IPS DF 6.9 (cell line): ENCODE measurements at regions not wholly inside any gene's neighbourhood (a gene's known extent, or its start where the extent isn't known, plus 50 kb on each side); places are given as distances from the start of the nearest gene placed in this dataset.

ENCODE experiments used
- DNase-seq: peaks from one replicate; pipeline ENCODE4 v3.0.0-alpha.2; 2013; ENCODE audit warnings: low read depth, low spot score
- H3K27ac ChIP-seq: one replicate; pipeline ENCODE4 v1.5.1; 2013; ENCODE audit warnings: low read length, control low read depth
- H3K27me3 ChIP-seq: 2 replicates; pipeline ENCODE4 v1.6.1; 2013; ENCODE audit warnings: mild to moderate bottlenecking, low read length; ENCODE audit not compliant: control insufficient read depth, insufficient read depth
- H3K36me3 ChIP-seq: 2 replicates; pipeline ENCODE4 v1.6.1; 2013; ENCODE audit warnings: low read length; ENCODE audit not compliant: control insufficient read depth, insufficient read depth
- H3K4me1 ChIP-seq: 2 replicates; pipeline ENCODE4 v1.6.1; 2013; ENCODE audit warnings: low read length; ENCODE audit not compliant: control insufficient read depth, insufficient read depth
- H3K4me3 ChIP-seq: 2 replicates; pipeline ENCODE4 v1.5.1; 2013; ENCODE audit warnings: mild to moderate bottlenecking, low read length
- H3K9me3 ChIP-seq: 2 replicates; pipeline ENCODE4 v1.6.1; 2013; ENCODE audit warnings: low read length, inconsistent platforms; ENCODE audit not compliant: control insufficient read depth, insufficient read depth
- WGBS: extraction: QIAGEN DNeasy Blood & Tissue Kit; methylation state at CpG from one replicate; pipeline ENCODE4 v1.1.7; 2013; ENCODE audit warnings: mixed read lengths, missing lambda C conversion rate; ENCODE audit not compliant: insufficient read length, insufficient coverage; 5-methylcytosine and 5-hydroxymethylcytosine counted together

GRCh38 chr7:125465527-125465926, 535.9 kb upstream of the POT1 start:
- no peaks in the 10 kb centered on the region for H3K9me3 ChIP-seq
- H3K36me3 ChIP-seq: no peaks in the 10 kb centered on the region; the same call in 1 of the 2 replicates
- no peak for DNase-seq
- no peak overlapping the region for H3K4me3 ChIP-seq
- no peaks in the 10 kb centered on the region for H3K4me1 ChIP-seq
- no peaks in the 10 kb centered on the region for H3K27me3 ChIP-seq
- WGBS: no CpG with 5 or more reads among the region's 3 CpGs
- no peak overlapping the region for H3K27ac ChIP-seq

- no peak overlapping the region for H3K27ac ChIP-seq
- H3K4me1 ChIP-seq: no peaks in the 10 kb centered on the region
- no peak overlapping the region for H3K4me3 ChIP-seq
- no peaks in the 10 kb centered on the region for H3K36me3 ChIP-seq
- no peaks in the 10 kb centered on the region for H3K27me3 ChIP-seq
- 100% methylated on average over 2 of the region's 2 CpGs for WGBS
- H3K9me3 ChIP-seq: no peaks in the 10 kb centered on the region
- no peak for DNase-seq
These were observed 533.0 kb upstream of the POT1 start for GRCh38 chr7:125462615-125463014.

- Histone ChIP-seq H3K36me3 (no peaks in the 10 kb centered on the region), H3K27ac (no peak overlapping the region), H3K27me3 (no peaks in the 10 kb centered on the region), H3K9me3 (no peaks in the 10 kb centered on the region), H3K4me3 (no peak overlapping the region), H3K4me1 (no peaks in the 10 kb centered on the region)
- no peak for DNase-seq
These were observed 529.4 kb upstream of the POT1 start for GRCh38 chr7:125459038-125459437.

DNA sequence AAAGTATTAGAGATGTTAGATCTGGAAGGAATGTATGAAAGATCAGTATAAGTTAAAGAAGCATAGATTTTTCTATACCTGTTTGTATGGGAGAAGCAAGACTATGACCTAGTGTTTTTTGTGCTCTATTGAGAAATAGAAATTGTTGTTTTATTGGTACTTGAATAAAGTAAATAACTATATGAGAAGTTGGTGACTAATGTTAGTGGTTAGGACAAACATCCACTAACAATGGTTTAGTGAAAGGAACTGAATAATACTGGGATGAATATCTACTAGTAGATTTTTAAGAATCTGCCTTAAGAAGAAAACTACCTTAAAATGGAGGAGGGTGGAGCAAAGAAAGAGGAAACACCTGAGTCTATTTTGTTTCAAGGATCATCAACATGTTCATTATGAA, 521.1 kb upstream of the POT1 start:
- Histone ChIP-seq H3K27ac (no peak overlapping the region), H3K9me3 (no peaks in the 10 kb centered on the region), H3K4me3 (no peak overlapping the region)

GRCh38 chr7:125445836-125446235, 516.2 kb upstream of the POT1 start:
- H3K27me3 ChIP-seq: no peaks in the 10 kb centered on the region
- H3K9me3 ChIP-seq: no peaks in the 10 kb centered on the region
- no peaks in the 10 kb centered on the region for H3K36me3 ChIP-seq
- no peak overlapping the region for H3K4me3 ChIP-seq
- WGBS: no CpG with 5 or more reads among the region's 3 CpGs
- H3K4me1 ChIP-seq: no peaks in the 10 kb centered on the region
- no peak overlapping the region for H3K27ac ChIP-seq
- no peak for DNase-seq

More for the DNA sequence above, 521.1 kb upstream of the POT1 start:
- no peaks in the 10 kb centered on the region for H3K4me1 ChIP-seq
- no peaks in the 10 kb centered on the region for H3K36me3 ChIP-seq
- no peak for DNase-seq
- H3K27me3 ChIP-seq: no peaks in the 10 kb centered on the region

- H3K9me3 ChIP-seq: no peaks in the 10 kb centered on the region
- no peaks in the 10 kb centered on the region for H3K36me3 ChIP-seq
- DNase-seq: no peak
- no CpG with 5 or more reads among the region's 1 CpG for WGBS
- no peak overlapping the region for H3K27ac ChIP-seq
- H3K4me1 ChIP-seq: no peaks in the 10 kb centered on the region
- H3K27me3 ChIP-seq: no peaks in the 10 kb centered on the region
- H3K4me3 ChIP-seq: no peak overlapping the region
These were observed 515.2 kb upstream of the POT1 start for GRCh38 chr7:125444864-125445263.

- WGBS: no CpG with 5 or more reads among the region's 1 CpG
- Histone ChIP-seq H3K4me1 (no peaks in the 10 kb centered on the region), H3K36me3 (no peaks in the 10 kb centered on the region), H3K9me3 (no peaks in the 10 kb centered on the region), H3K4me3 (no peak overlapping the region), H3K27ac (no peak overlapping the region), H3K27me3 (no peaks in the 10 kb centered on the region)
- no peak for DNase-seq
These were observed 506.6 kb upstream of the POT1 start for GRCh38 chr7:125436220-125436619.

DNA sequence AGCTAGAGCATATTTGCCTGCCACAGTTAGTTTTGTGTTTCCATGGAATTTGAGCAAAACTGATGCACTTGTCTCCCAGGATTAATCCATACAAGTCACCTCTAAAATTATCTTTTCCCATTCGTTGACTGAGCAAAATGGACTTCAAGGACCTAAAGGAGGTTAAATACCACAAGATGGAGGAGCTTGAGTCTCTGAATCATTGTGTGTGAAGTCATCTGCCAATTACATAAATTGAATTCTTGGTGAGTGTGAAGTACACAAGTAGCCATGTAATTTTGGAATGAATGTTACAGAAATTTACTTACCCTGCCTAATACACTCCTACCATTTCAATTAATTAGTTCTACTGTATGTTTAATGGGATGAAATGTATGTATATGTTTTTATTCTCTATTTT, 501.7 kb upstream of the POT1 start:
- Histone ChIP-seq H3K27me3 (no peaks in the 10 kb centered on the region), H3K27ac (no peak overlapping the region), H3K9me3 (no peaks in the 10 kb centered on the region), H3K36me3 (no peaks in the 10 kb centered on the region), H3K4me3 (no peak overlapping the region), H3K4me1 (no peaks in the 10 kb centered on the region)
- DNase-seq: no peak
- no CpG with 5 or more reads among the region's 1 CpG for WGBS

DNA sequence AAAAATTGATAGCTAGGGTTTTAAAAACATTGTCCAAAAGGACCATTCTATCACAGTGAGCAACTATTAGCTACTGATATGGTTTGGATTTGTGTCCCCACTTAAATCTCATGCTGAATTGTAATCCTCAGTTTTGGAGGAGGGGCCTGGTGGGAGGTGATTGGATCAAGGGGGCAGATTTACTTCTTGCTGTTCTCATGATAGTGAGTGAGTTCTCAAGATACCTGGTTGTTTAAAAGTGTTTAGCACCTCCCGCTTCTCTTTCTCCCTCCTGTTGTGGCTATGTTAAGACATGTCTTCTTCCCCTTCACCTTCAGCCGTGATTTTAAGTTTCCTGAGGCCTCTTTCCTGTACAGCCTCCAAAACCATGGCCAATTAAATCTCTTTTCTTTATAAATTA, 500.4 kb upstream of the POT1 start:
- no peaks in the 10 kb centered on the region for H3K9me3 ChIP-seq
- H3K4me1 ChIP-seq: no peaks in the 10 kb centered on the region
- H3K36me3 ChIP-seq: no peaks in the 10 kb centered on the region
- DNase-seq: no peak
- no peak overlapping the region for H3K27ac ChIP-seq
- no CpG with 5 or more reads among the region's 2 CpGs for WGBS
- no peak overlapping the region for H3K4me3 ChIP-seq
- H3K27me3 ChIP-seq: no peaks in the 10 kb centered on the region

DNA sequence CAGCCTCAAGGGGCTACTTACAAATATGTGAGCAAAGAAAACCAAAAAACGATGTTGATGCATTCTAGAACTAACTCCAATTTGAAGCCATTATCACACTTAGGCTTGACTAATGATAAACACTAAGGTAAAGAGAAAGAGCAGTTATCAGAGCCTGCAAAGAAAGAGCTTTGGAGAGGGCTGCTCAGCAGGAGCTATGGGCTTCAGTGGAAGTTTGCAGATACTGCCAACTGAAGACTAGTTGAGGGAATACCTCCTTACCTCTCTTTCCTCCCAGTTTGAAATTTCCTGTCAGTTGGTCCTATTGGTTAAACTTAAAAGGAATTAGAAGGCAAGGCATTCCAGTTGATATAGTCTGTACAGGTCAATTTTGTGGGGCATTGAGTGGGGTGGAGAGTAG, 498.1 kb upstream of the POT1 start:
- no peaks in the 10 kb centered on the region for H3K36me3 ChIP-seq

GRCh38 chr7:125425506-125425905, 495.9 kb upstream of the POT1 start:
- no peaks in the 10 kb centered on the region for H3K36me3 ChIP-seq
- no peaks in the 10 kb centered on the region for H3K4me1 ChIP-seq
- H3K27me3 ChIP-seq: no peaks in the 10 kb centered on the region
- no peaks in the 10 kb centered on the region for H3K9me3 ChIP-seq
- H3K27ac ChIP-seq: no peak overlapping the region
- no peak for DNase-seq
- H3K4me3 ChIP-seq: no peak overlapping the region
- WGBS: no CpG with 5 or more reads among the region's 2 CpGs

More for the DNA sequence above, 498.1 kb upstream of the POT1 start:
- no peaks in the 10 kb centered on the region for H3K4me1 ChIP-seq
- no peak overlapping the region for H3K27ac ChIP-seq
- H3K4me3 ChIP-seq: no peak overlapping the region
- H3K27me3 ChIP-seq: no peaks in the 10 kb centered on the region
- no peaks in the 10 kb centered on the region for H3K9me3 ChIP-seq
- DNase-seq: no peak
- no CpG with 5 or more reads among the region's 1 CpG for WGBS
